H1 (cell line): ENCODE measurements at regions not wholly inside any gene's neighbourhood (a gene's known extent, or its start where the extent isn't known, plus 50 kb on each side); places are given as distances from the start of the nearest gene placed in this dataset.

Experiments
- CTCF ChIA-PET: fragments of 300-600 bp; sonication (Branson Sonifier 250); formaldehyde crosslinking; loops from one replicate; lab custom pipeline; 2021; ENCODE audit not compliant: partially characterized antibody; lab: Charles Lee
- POLR2A ChIA-PET: fragments of 300-600 bp; sonication (Branson Sonifier 250); formaldehyde crosslinking; loops from one replicate; lab custom pipeline; 2021; ENCODE audit warnings: inconsistent platforms; ENCODE audit not compliant: partially characterized antibody; lab: Charles Lee
- DNase-seq, 2 experiments: peaks; one replicate each; pipeline versions ENCODE4 v3.0.0 to v3.0.0-alpha.2; 2010 to 2022; ENCODE audit warnings: low spot score in 2 of 2, low read depth in 1 of 2, mixed read lengths in 1 of 2
- FAIRE-seq: peaks from 2 replicates; lab custom pipeline; 2011; peaks lifted over from hg19 to GRCh38; lab: Jason Lieb, UNC
- H2AFZ ChIP-seq: 2 replicates; pipeline ENCODE4 v1.8.1; 2012; ENCODE audit warnings: low read length, inconsistent platforms
- H2AK5ac ChIP-seq: 2 replicates; pipeline ENCODE4 v1.6.1; 2013; ENCODE audit warnings: low read depth, low read length
- H2BK120ac ChIP-seq: replicated peaks from 2 replicates; pipeline ENCODE3; 2013; ENCODE audit warnings: low read depth, low read length, inconsistent platforms
- H2BK12ac ChIP-seq: 2 replicates; pipeline ENCODE4 v1.6.1; 2013; ENCODE audit warnings: low read depth, low read length
- H2BK15ac ChIP-seq: 2 replicates; pipeline ENCODE4 v1.6.1; 2013; ENCODE audit warnings: low read length
- H2BK20ac ChIP-seq: 2 replicates; pipeline ENCODE4 v1.6.1; 2013; ENCODE audit warnings: low read length
- H2BK5ac ChIP-seq: 2 replicates; pipeline ENCODE4 v1.6.1; 2013; ENCODE audit warnings: low read depth, low read length
- H3K14ac ChIP-seq: 2 replicates; pipeline ENCODE4 v1.6.1; 2013; ENCODE audit warnings: inconsistent platforms; ENCODE audit not compliant: insufficient read length
- H3K18ac ChIP-seq: 2 replicates; pipeline ENCODE4 v1.6.1; 2013; ENCODE audit warnings: low read length; ENCODE audit errors: extremely low read depth
- H3K23ac ChIP-seq: 2 replicates; pipeline ENCODE4 v1.6.1; 2013; ENCODE audit warnings: inconsistent platforms; ENCODE audit not compliant: insufficient read length
- H3K23me2 ChIP-seq: 2 replicates; pipeline ENCODE4 v1.6.1; 2013; ENCODE audit warnings: low read depth, low read length
- H3K27ac ChIP-seq: 2 replicates; pipeline ENCODE4 v1.6.1; 2011; ENCODE audit warnings: low read depth, low read length, inconsistent platforms
- H3K27me3 ChIP-seq, 4 experiments: replicated peaks in 1 of 4; 1 replicate in 1 of 4; 2 replicates in 3 of 4; pipeline versions ENCODE4 v1.6.1 to v1.8.1; 2011 to 2013; ENCODE audit warnings: low read length in 3 of 4, mild to moderate bottlenecking in 3 of 4, inconsistent platforms in 2 of 4, mixed read lengths in 2 of 4, moderate library complexity in 1 of 4; ENCODE audit not compliant: control insufficient read depth in 3 of 4, insufficient read depth in 3 of 4; ENCODE audit errors: extremely low read depth in 1 of 4
- H3K36me3 ChIP-seq, 4 experiments: 2 replicates each; pipeline versions ENCODE4 v1.6.1 to v1.8.1; 2011 to 2013; ENCODE audit warnings: mild to moderate bottlenecking in 4 of 4, low read length in 3 of 4, moderate library complexity in 2 of 4, control low read depth in 1 of 4, inconsistent platforms in 1 of 4; ENCODE audit not compliant: insufficient read depth in 4 of 4, control insufficient read depth in 2 of 4
- H3K4ac ChIP-seq: replicated peaks from 2 replicates; pipeline ENCODE3; 2013; ENCODE audit warnings: low read length, low read depth, mixed read lengths, inconsistent platforms; ENCODE audit not compliant: insufficient read length
- H3K4me1 ChIP-seq, 4 experiments: replicated peaks in 1 of 4; 1 replicate in 1 of 4; 2 replicates in 3 of 4; pipeline versions ENCODE4 v1.6.1 to v1.8.1; 2011 to 2013; ENCODE audit warnings: low read length in 3 of 4, inconsistent platforms in 2 of 4, mixed read lengths in 1 of 4; ENCODE audit not compliant: insufficient read depth in 4 of 4, control insufficient read depth in 3 of 4
- H3K4me2 ChIP-seq, 2 experiments: 2 replicates each; pipeline versions ENCODE4 v1.6.1 to v1.8.1; 2011 to 2013; ENCODE audit warnings: low read depth in 2 of 2, low read length in 2 of 2, control low read depth in 1 of 2, inconsistent platforms in 1 of 2, mild to moderate bottlenecking in 1 of 2; ENCODE audit not compliant: insufficient read depth in 1 of 2
- H3K4me3 ChIP-seq, 4 experiments: fragments of 200-600, 300-600 bp in 1 of 4; sonication (generic), shearing (Covaris generic), sonication (Bioruptor Twin) in 1 of 4; 2 replicates each; pipeline versions ENCODE4 v1.5.1 to v1.8.1; 2011 to 2016; ENCODE audit warnings: low read length in 4 of 4, low read depth in 3 of 4, control low read depth in 2 of 4, inconsistent platforms in 2 of 4, mild to moderate bottlenecking in 2 of 4, mixed read lengths in 1 of 4, moderate library complexity in 1 of 4; ENCODE audit not compliant: insufficient read depth in 2 of 4; ENCODE audit errors: extremely low read depth in 1 of 4
- H3K56ac ChIP-seq: replicated peaks from 2 replicates; pipeline ENCODE3; 2013; ENCODE audit warnings: low read depth, mild to moderate bottlenecking, mixed read lengths, low read length, inconsistent platforms; ENCODE audit not compliant: insufficient read length
- H3K79me1 ChIP-seq: 2 replicates; pipeline ENCODE4 v1.6.1; 2013; ENCODE audit warnings: low read depth, low read length, control low read depth
- H3K79me2 ChIP-seq, 2 experiments: 2 replicates each; pipeline versions ENCODE4 v1.6.1 to v1.8.1; 2012 to 2013; ENCODE audit warnings: low read length in 2 of 2, mild to moderate bottlenecking in 2 of 2, inconsistent platforms in 1 of 2; ENCODE audit not compliant: insufficient read depth in 2 of 2, control insufficient read depth in 1 of 2
- H3K9ac ChIP-seq, 4 experiments: replicated peaks in 1 of 4; 1 replicate in 1 of 4; 2 replicates in 3 of 4; pipeline versions ENCODE4 v1.6.1 to v1.8.1; 2011 to 2013; ENCODE audit warnings: low read depth in 3 of 4, low read length in 3 of 4, control low read depth in 2 of 4, mild to moderate bottlenecking in 2 of 4, moderate library complexity in 2 of 4, inconsistent platforms in 1 of 4; ENCODE audit errors: extremely low read depth in 1 of 4
- H3K9me3 ChIP-seq, 2 experiments: 2 replicates each; pipeline versions ENCODE4 v1.6.1 to v1.8.1; 2012 to 2013; ENCODE audit warnings: mild to moderate bottlenecking in 2 of 2, moderate library complexity in 2 of 2, control low read depth in 1 of 2, inconsistent platforms in 1 of 2, low read depth in 1 of 2, low read length in 1 of 2, mixed read lengths in 1 of 2; ENCODE audit not compliant: insufficient read depth in 2 of 2
- H4K20me1 ChIP-seq, 2 experiments: replicated peaks in 1 of 2; 2 replicates each; pipeline versions ENCODE3 to v1.8.1; 2011 to 2013; ENCODE audit warnings: inconsistent platforms in 2 of 2, low read length in 2 of 2, mild to moderate bottlenecking in 1 of 2; ENCODE audit not compliant: insufficient read depth in 2 of 2, control insufficient read depth in 1 of 2
- H4K5ac ChIP-seq: 2 replicates; pipeline ENCODE4 v1.6.1; 2013; ENCODE audit warnings: low read length, low read depth, mixed read lengths, inconsistent platforms; ENCODE audit not compliant: insufficient read length
- H4K8ac ChIP-seq: 2 replicates; pipeline ENCODE4 v1.8.0; 2013; ENCODE audit warnings: mild to moderate bottlenecking, moderate library complexity, low read length, inconsistent platforms; ENCODE audit not compliant: insufficient read depth; ENCODE audit errors: extremely low read depth
- H4K91ac ChIP-seq: replicated peaks from 2 replicates; pipeline ENCODE3; 2013; ENCODE audit warnings: low read length, mixed read lengths, inconsistent platforms; ENCODE audit not compliant: insufficient read length
- E2F6 ChIP-seq: IDR thresholded peaks from 2 replicates; pipeline ENCODE4 v1.6.1; 2012; ENCODE audit warnings: inconsistent platforms
- HDAC6 ChIP-seq: IDR thresholded peaks from one replicate; pipeline ENCODE4 v1.7.1; 2012; ENCODE audit warnings: low read depth, mild to moderate bottlenecking, inconsistent platforms, low read length, moderate library complexity
- KDM1A ChIP-seq: fragments of 200-600, 300-600 bp; sonication (generic); IDR thresholded peaks from 2 replicates; pipeline ENCODE4 v1.7.1; 2016; ENCODE audit warnings: mild to moderate bottlenecking, low read length, borderline replicate concordance
- SIX5 ChIP-seq: IDR thresholded peaks from 2 replicates; pipeline ENCODE4 v1.6.1; 2011; ENCODE audit warnings: mild to moderate bottlenecking, low read depth, low read length
- WGBS, 2 experiments: shearing (Covaris generic) in 1 of 2; methylation state at CpG; one replicate each; pipeline versions ENCODE4 v1.1.6 to v1.1.7; 2013 to 2015; ENCODE audit warnings: low lambda C conversion rate in 2 of 2, mixed read lengths in 2 of 2, inconsistent platforms in 1 of 2, low coverage in 1 of 2, missing lambda C conversion rate in 1 of 2; ENCODE audit not compliant: insufficient replicate concordance in 2 of 2, insufficient coverage in 1 of 2, insufficient read length in 1 of 2; ENCODE audit errors: extremely low coverage in 1 of 2, missing lambda C conversion rate in 1 of 2; 5-methylcytosine and 5-hydroxymethylcytosine counted together
- TF ChIP-seq, protein P1 (sequence below): IDR thresholded peaks from 2 replicates; pipeline ENCODE4 v1.6.1; 2011; ENCODE audit warnings: low read length, improper control_type of control experiment
- TF ChIP-seq, protein P2 (sequence below): IDR thresholded peaks from 2 replicates; pipeline ENCODE4 v1.6.1; 2011; ENCODE audit warnings: low read depth, mild to moderate bottlenecking, low read length; ENCODE audit not compliant: insufficient read depth

- peak; percentile 24 for FAIRE-seq
- Histone ChIP-seq H3K4me3 (no peak overlapping the region), H3K56ac (no peak overlapping the region)
Observed at GRCh38 chr6:130615816-130616215, 211.4 kb upstream of the SMLR1 start.

More at GRCh38 chr6:130615816-130616215, 211.4 kb upstream of the SMLR1 start:
- Histone ChIP-seq H2BK5ac (no peak overlapping the region), H3K36me3 (no peaks in the 10 kb centered on the region; a peak in 1 of 8 replicates), H2BK15ac (no peak overlapping the region), H4K5ac (no peak overlapping the region), H3K27ac (no peak overlapping the region), H3K18ac (no peak overlapping the region), H4K8ac (no peak overlapping the region), H3K4me2 (no peak overlapping the region; a peak in 1 of 4 replicates), H3K9ac (no peak overlapping the region), H4K20me1 (no peaks in the 10 kb centered on the region), H2AK5ac (no peak overlapping the region), H2BK120ac (no peak overlapping the region), H3K79me2 (no peaks in the 10 kb centered on the region), H2BK20ac (no peak overlapping the region), H3K14ac (no peak overlapping the region), H3K23me2 (no peaks in the 10 kb centered on the region), H2AFZ (peak overlapping the region; percentile 94; the same call in 1 of the 2 replicates), H3K4me1 (peaks cover 0 to 10% (median 2%) of the 10 kb centered on the region in 4 experiments; a peak in 2 of 7 replicates), H3K9me3 (no peaks in the 10 kb centered on the region), H3K23ac (no peak overlapping the region), H2BK12ac (no peak overlapping the region), H3K27me3 (peaks cover 0 to 2% (median 0%) of the 10 kb centered on the region in 4 experiments; a peak in 1 of 7 replicates), H3K4ac (no peak overlapping the region), H4K91ac (no peak overlapping the region), H3K79me1 (no peaks in the 10 kb centered on the region)
- 100% methylated on average over 1 of the region's 1 CpG; no CpG with 5 or more reads in 1 of the 2 experiments for WGBS, 2 experiments
- CTCF ChIA-PET: interaction anchor here (0.6 kb wide), 1 partner anchor 227 kb away, joined by 4 read pairs; no protein-coding TSS in a partner anchor
- TF ChIP-seq HDAC6 (no peak), KDM1A (no peak), E2F6 (no peak), SIX5 (peak; percentile 67)
- TF ChIP-seq, protein P1, sequence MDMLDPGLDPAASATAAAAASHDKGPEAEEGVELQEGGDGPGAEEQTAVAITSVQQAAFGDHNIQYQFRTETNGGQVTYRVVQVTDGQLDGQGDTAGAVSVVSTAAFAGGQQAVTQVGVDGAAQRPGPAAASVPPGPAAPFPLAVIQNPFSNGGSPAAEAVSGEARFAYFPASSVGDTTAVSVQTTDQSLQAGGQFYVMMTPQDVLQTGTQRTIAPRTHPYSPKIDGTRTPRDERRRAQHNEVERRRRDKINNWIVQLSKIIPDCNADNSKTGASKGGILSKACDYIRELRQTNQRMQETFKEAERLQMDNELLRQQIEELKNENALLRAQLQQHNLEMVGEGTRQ: peak; percentile 85
- TF ChIP-seq, protein P2, sequence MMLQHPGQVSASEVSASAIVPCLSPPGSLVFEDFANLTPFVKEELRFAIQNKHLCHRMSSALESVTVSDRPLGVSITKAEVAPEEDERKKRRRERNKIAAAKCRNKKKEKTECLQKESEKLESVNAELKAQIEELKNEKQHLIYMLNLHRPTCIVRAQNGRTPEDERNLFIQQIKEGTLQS: 0 out of 2 replicates have a peak, but pooled peaks have one; percentile 22
- DNase-seq: no peak
- POLR2A ChIA-PET: no interaction called here
